Fibroblast of skin of back (primary cell): ENCODE measurements at regions not wholly inside any gene's neighbourhood (a gene's known extent, or its start where the extent isn't known, plus 50 kb on each side); places are given as distances from the start of the nearest gene placed in this dataset.

ENCODE experiments used
- DNase-seq: peaks from one replicate; pipeline ENCODE4 v3.0.0-alpha.2; 2013

DNA sequence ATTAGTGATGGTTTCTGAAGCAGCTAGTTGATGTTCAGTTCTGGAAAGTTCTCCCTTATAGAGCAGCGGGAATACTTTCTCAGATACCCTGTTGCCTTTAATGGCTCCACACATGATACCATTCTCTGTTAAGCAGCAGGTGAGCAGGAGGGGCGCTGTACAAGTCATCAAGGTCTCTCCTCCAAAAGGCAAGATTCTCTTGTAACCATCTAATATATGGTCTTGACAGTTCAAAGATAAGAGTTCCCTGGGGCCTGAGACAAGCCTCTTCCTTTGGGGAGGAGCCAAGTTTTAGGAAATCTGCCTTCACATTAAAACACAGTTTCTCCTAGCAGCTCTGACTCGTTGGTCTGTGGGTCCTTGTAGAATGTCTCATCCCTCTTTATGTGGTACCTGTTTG, 258.2 kb downstream of the QKI start:
- no peak for DNase-seq

DNA sequence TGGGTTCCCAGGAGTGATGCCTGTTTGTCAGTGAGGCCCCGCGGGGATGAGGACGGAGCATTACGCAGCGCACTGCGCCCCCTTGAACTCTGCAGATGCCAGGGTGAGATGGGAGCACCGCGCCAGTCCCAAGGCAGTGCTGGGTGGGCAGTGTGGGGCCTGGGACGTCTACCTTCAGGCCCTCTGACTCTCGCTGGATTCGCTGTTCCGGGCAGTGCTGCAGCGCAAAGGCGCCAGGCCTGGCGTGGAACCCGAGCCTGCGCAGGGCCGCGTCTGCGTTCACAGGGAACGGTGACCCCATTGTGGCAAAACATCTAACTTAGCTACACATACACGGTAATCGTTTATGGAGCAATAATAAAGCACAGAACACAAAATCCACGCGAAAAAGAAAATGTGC, 257.3 kb downstream of the QKI start:
- DNase-seq, result no peak

DNA sequence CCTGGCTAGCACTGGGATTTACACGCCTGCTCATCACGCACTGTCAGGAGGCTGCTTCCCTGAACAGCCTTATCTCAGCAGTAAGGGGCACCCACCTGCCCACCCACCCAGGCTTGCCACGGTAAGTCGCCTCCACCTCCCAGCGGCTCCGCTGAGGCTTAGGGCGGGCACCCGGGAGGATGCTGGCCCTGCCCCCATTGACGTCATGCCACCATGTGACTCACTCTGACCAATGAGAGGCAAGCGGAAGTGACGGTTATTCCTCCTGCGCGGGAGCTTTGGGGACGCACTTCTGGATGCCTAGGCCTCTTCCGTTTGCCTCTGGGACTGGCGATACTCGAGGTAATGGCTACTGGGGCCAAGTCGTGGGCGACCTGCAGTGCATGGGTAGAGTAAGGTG, 256.8 kb downstream of the QKI start:
- no peak for DNase-seq

DNA sequence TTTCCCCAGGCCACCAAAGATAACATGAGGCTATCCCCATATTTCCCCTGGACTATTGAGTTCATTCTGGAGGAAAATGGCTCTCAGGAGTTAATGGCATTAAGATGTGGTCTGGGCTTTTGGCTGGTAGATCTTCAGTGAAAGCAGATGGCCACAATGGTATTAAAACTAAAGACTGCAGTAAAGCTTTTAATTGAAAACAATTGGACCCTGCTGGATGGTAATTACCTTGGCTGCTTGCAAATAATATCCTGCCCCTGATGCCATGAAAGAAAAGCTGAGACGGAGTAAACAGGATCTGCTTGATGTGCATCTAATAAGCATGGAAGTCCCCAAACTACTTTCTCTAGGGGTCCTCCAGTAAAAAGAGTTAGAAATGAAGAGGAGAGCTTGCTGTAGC, 255.8 kb downstream of the QKI start:
- DNase-seq, result no peak

DNA sequence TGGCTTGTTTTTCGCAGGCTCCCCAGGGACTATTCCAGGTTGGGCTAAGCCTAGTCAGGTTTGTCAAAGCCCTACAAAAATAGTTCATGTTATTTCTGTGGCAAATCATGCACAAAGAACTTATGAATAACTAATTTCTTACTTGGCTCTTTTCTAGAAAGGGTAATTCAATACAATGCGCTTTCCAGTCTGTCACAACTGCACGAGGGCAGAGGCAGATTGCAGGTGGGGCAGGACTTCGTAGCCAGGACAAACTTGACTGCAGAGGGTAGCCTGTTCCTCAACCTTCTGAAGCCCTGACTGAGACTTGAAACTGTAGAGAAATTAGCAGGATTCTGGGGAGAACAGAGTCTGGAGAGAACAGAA, 253.5 kb downstream of the QKI start:
- no peak for DNase-seq

DNA sequence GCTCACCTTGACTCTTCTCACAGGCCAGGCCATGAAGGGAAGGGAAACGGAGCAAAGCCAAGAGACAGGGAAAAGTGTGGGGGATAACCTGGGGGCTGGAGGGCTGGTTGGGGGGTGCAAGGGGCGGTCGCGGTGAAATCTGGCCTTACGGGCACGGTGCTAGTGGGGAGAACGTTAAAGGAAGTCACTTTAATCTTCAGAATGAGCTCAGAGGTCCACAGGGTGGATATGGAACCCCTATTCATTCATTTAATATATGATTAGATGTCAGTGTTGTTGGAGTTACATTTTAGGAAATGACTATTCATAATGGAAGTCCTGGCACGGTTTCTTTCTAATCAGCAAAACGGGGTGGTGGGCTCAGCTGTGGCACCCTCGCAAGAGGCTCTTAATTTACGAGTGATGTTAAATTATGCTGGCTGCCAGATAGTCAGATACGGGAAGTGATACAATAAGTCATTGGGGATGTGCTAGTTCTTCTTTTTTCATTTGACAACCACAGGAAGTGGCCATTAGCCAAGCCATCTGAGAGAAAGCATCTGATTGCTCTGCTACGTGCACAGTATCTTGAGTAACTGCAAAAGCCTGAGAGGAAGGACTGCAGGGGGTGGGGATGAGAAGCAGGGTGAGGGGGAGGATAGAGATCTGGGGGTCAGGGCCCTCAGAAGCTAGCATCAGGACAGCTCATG, 253.0 kb downstream of the QKI start:
- peak; percentile 54 for DNase-seq

DNA sequence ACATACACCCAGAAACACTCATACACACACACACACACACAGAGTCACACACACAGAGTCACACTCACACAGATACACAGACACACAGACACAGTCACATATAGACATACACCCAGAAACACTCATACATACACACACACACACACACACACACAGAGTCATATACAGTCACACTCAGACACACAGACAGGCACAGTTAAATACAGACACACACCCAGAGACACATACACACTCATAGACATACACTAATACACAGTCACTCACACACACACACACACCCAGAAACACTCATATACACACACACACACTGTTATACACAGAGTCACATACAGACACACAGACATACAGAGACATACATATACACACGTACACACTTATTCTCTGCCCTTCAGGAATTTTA, 250.9 kb downstream of the QKI start:
- no peak for DNase-seq

DNA sequence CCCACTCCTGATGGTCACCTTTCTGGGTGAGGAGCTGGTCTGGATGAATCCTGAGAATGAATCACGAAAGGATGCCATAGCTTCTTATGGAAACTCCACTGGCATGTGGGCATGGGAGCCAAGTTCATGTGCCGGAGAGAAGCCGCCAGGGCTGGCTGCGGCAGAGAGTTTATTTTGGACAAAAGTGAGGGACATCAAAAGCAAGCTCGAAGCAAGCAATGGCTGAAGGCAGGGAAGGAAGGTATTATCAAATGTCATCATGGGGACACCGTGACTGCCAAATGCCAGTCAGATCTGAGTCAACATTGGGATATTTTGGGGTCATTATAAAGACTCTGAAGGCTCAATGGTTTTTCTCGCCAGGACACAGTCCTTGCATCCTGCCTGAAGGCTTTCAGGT, 249.1 kb downstream of the QKI start:
- no peak for DNase-seq

DNA sequence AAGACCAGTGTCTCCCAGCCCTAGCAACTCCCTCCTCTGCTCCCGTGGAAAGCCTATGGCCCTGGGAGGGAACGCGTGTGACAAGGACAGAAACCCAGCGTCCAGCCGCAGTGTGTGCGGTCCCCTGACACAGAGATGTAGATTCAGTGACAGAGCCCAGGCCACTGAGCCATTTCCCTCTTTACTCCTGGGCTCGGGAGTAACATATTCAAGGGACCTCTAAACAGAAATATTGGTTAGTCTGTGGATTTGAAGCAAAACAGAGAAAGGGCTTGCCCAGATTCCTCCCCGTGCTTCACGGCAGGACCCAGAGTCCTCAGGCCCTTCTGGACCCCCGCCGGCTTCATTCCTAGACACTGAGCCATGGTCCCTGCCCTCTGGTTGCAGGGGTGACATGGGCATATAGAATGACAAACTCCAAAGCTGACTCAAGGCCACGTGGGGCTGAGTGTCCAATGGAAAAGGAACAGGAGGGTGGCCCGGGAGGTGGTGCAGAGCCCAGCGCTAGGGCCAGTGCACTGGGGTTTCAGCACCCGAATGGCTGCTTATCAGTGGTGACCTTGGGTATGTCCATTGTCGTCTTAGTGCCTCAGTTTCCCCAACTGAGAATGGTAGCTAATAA, 248.2 kb downstream of the QKI start:
- peak; percentile 8 for DNase-seq

DNA sequence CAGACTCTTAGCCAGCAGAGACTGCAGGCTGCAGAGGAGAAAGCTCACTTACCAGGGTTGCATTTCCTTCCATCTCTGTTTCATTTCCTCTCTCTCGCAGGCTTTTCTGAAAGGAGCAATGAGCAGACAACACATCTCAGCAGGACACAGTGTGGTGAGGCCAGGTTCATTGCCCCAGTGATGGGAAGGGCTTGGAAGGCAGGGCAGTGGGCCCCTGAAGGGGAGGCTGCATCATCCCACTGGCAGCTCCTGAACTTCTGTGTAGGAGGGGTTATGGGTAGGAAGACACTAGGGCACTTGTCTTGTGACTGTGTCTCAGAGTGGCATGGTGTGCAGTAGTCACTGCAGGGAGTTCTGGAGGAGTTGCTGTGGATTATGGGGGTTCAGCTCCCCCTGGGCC, 246.8 kb downstream of the QKI start:
- no peak for DNase-seq

DNA sequence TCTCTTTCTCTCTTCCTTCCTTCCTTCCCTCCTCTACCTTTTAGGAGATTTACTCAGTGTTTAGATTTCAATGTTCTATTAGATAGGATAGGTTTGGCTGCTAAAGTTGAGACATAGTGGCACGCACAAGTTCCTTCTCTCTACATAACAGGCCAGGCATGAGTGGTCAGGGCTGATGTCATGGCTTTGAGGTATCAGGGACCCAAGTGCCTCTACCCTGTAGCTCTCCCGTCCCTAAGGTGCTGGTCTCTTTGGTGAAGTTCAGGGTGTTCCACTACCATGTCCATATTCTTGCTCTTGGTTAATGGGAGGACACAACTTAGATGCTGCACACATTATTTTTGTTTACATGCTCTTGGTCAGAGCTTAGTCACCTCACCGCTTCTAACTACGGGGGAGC, 245.3 kb downstream of the QKI start:
- DNase-seq, result no peak

DNA sequence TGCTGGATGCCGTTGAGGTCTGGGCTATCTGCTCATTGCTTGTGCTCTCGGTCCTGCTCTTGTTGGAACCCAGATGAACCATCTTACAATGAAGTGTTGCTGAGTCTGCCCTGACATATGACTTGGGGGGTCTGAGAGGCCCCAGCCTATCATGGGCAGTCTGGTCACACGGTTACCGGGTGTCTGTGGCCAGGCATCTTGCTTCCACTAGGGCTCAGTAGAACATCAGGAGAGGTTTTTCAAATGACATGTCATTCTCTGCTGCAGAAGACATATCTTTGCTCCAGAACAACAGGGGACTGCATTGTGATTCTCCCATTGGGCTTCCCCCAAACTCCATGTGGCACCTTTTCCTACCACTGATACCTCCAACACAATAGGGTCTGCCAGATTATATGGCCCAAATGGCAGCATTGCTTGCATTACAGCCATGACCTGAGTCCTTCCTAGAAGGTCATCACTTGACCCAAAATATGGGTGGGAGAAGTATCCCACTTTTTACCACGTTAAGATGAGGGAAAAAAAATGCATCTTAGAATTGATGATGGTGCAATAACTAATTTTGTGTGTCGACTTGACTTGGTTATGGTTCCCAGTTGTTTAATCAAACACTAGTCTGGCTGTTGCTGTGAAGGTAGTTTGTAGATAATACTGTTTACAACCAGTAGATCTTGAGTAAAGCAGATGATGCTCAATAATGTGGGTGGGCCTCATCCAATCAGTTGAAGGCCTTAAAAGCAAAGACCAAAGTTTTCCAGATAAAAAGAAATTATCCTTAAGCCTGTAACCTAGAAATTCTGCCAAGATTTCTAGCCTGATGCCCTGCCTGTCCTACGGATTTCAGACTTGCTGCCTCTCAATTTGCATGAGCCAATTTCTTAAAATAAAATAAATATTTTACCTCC, 241.0 kb downstream of the QKI start:
- no peak for DNase-seq

DNA sequence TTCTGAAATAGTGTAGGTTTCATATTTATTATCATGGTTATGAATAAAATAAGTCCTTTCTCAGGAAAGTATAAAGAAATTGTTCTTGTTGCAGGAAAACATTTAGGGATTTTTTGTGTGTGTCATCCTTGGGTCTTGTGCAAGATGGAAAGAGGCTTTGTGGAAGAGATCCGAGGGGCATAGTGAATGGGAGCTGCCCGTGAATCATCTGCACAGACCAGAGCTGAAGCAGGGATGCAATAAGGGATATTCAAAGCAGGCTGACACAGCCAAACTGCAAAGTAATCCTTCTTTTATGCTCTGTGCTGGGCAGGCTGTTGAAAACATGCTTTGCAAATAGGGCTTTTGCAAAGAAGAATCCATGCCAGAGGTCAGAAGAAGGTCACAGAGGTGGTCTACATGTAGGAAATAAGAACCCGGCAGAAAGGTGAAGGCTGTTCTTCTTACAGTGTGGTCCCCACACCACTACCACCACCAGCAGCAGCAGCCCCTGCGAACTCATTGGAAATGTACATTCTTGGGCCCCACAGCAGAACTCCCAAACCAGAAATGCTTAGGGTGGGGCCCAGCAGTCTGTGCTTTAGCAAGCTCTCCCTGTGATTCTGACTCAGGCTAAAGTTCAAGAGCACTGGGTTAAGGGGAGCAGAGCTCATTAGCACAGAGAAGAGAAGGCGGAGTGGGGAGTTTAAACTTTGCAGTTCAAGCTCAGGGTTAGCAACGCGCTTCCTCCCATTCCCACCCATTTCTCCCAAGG, 237.6 kb downstream of the QKI start:
- DNase-seq, result no peak

DNA sequence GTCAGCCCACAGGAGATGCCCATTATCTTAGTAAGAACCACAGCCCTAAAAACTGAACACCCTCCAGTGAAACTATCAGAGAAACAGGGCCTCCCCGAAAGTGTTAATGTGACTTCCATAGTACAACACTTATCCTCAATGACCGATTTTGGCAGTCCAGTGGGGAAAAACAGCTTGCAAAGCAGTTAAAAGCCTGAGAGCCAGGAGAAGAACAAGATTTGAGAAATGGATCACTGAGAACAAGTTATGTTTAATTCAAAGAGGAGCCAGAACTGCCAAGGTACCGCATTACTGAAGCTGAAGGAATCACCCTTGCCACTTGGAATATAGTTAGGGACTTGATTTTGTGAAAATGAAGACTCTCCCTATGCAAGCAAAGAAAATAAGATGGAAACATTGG, 236.9 kb downstream of the QKI start:
- no peak for DNase-seq

DNA sequence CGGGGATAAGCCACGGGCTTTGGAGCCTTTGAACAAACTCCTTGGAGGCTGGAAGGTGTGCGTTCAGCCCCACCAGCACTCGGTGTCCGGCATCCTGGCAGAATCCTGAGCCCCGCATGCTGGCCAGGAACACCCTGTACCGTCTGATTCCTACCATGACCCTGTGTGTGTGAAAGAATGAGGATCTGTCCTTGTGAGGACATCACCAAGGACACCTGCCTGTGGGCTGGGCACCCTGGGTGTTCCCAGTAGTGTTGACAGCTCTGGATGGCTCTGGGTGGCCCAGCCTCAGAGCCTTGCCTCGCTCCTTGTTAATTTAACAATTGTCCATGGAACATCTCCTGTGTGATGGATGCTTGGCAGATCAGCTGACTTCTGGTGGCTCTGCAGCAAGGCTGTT, 234.3 kb downstream of the QKI start:
- DNase-seq, result no peak

DNA sequence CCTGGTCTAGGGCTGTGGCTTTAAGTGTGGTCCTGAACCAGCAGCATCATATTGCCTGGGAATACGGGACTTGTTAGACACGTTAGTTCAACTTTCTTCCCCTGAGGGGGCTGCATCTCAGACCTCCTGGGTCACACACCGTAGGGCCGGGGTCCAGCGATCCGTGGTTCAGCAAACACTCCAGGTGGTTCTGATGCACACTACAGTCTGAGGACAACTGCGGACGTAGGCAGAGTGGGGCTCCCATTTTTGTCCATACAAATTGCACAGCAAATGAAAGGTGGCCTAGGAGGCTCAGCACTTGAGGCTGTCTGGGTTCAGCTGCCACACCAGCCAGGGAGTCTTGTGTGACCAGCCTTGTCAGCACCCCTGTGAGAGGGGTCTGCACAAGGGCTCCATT, 233.1 kb downstream of the QKI start:
- no peak for DNase-seq

DNA sequence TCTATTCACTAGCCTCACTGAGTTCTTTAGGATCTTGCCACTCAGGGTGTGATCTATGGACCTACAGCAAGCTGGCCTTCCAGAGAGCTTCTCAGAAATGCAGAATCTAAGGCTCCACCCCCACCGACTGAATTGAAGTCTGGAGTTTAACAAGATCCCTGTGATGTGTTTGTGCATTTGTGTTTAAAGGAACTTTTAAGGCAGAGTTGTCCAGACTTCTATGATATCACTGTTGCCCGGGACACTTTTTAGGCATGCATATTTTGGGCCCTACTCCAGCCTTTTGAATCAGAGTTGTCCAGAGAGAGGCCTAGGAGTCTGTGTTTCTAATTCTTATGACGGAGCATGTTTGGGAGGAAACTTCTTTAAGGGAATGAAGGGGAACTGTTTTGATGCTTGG, 232.3 kb downstream of the QKI start:
- no peak for DNase-seq

DNA sequence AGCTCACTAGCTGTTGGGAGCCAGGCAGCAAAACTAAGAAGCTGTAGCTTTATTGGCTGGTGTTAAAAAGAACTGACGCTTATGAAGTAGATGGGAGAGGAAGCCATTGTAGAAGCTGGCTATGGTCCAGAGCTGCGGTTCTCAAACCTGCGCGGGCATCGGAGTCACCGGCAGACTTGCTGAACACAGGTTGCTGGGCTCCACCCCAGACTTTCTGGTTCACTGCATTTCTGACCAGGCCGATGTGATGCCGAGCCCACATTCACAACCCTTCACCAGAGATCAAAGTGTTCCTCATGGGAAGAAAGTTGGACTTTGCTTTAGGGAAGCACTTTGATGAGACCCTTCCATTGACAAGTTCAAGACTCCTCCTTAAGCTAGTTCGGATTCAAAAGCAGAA, 231.6 kb downstream of the QKI start:
- no peak for DNase-seq

DNA sequence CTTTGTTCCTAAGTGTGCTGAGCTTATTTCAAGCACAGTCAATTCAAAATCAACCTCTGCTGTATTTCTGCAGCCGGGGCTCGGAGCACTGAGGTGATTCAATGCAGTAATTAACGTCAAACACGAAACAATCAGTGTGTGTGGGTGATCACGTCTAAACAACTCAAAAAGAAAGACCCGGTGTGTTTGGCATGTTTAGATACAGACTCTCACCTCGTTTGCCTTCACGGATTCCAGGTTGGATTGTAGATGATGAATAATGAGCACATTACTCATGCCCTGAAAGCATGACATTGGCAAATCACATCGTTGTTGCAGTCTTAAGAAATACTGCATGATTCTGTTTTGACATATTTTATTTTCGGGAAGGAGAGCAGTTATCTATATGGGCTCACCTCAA, 231.0 kb downstream of the QKI start:
- no peak for DNase-seq

DNA sequence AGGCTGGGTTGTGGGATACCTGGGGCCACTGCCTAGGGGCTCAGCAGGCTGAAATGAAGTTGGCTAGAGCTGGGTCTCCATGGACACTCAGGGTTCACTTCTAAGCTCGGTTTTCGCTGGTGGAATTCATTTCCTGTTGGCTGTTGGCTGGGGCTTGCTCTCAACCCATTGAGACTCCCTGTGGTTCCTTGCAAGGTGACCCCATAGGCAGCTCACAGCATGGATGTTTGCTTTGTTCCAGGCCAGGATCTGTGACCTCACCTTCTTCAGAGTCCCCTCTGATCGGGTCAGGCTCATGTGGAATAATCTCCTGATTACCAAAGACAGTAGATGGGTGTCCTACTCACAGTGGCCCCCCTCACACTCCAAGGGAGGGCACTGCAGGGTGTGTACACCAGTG, 229.3 kb downstream of the QKI start:
- DNase-seq, result no peak

DNA sequence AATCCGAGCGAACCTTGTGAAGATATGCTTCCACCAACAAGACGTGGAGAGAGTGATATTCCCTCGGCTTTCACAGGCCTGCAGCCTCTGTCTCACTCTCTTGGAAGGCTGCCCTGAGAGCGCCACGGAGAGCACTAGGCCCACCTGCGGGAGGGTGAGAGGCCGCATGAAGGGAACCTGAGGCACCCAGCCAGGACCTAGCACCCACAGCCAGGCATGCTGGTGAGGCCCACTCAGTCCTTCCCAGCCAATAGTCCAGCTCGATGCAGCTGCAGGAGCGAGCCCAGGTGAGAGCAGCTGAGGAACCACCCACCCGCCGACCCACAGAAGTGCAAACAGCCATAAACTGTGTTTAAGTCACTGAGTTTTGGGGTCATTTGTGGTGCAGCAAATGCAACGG, 227.2 kb downstream of the QKI start:
- no peak for DNase-seq

DNA sequence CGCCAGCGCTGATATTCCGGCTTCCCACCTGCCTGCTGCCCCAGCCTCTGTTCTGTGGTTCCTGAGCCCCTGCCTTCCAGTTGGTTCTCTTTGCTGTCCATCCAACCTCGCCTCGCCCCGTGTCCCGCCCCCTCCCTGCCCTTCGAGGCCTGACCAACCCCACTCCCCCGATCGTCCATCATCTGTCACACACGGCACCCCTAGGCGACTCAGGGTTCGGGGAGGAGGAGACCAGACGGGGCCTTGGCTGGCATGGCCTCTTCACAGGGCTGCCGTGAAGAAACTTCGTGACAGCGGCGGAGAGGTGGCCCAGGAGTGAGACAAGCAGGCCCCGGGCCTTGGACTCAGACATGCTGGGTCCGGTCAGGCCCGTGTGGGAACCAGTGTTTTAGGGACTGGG, 226.1 kb downstream of the QKI start:
- DNase-seq, result no peak

DNA sequence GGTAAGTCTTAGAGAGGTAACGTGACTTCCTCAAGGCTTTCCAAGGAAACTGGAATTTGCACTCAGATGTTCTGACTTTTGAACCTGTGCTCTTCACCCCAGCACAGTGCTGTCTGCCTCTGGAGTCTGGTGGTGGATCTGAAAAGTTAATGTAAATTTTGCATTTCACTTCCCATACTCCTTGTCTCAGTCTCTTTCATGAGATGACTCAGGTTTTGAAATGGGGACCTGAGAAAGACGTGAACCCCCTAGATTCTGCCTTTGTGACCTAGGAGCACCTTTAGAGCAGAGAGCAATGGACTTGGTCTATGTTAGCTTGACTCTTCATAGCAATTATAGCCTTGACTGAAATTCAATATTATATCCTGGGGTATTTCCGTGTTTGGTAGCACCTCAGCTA, 223.0 kb downstream of the QKI start:
- no peak for DNase-seq
